NCI-H2196 treated with DMSO at 0.1 percent for 48 hours (cell line): ENCODE measurements at regions not wholly inside any gene's neighbourhood (a gene's known extent, or its start where the extent isn't known, plus 50 kb on each side); places are given as distances from the start of the nearest gene placed in this dataset.

Experiments used
- DNase-seq: peaks from one replicate; lab custom pipeline; 2025; ENCODE audit not compliant: unreplicated experiment; lab: John Stamatoyannopoulos, UW

DNA sequence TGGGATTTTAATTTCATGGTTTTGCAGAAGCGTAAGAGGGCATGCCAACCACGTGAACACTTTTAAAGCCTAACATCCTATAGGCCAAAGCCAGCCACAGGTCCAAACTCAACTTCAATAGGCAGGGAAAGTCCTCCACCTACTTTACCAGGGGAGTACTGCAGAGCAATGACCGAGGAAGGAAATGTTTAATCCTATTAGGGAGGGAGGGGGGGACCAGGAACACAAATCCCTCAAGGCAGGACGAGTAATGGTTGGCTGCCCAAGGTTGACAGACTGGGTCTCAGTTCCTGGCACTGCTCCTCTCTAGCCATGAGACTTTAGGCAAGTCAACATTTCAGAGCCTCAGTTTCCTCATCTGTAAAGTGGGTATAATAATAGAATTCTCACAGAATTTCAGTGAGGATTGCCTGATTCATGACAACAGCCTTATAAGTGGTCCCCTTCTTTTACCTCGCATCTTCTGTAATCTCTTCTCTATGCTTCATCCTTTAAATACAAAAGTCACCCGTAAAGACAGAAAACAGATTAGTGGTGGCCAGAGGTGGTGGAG lies 315.8 kb downstream of the HAPSTR1 start:
- no peak for DNase-seq

DNA sequence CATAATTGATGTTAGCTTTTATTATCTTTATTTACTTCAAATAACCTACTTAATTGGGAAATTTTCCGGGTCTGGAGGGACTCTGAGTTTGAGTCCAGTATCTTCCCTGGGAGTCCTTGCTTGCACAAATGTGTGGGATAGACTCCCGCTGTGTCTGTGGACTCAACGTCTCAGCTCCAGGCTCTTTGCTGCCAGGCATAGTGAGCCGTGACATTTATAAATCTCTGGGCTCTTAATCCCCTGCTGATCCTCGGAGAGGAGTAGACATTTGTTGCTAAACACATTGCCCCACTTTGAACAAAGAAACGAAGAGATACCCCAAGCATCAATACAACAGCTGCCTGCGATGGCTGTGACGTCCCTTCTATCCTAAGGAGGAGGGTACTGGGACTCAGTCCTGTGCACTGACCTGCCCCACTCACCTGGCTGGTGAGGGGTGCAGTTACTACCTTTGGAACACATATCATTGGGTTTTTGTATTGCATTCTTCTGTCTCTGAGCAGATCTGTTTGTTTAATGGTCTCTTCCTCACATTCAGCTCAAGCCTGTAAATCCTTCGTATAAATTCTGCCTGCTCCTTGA lies 316.9 kb downstream of the HAPSTR1 start:
- no peak for DNase-seq

DNA sequence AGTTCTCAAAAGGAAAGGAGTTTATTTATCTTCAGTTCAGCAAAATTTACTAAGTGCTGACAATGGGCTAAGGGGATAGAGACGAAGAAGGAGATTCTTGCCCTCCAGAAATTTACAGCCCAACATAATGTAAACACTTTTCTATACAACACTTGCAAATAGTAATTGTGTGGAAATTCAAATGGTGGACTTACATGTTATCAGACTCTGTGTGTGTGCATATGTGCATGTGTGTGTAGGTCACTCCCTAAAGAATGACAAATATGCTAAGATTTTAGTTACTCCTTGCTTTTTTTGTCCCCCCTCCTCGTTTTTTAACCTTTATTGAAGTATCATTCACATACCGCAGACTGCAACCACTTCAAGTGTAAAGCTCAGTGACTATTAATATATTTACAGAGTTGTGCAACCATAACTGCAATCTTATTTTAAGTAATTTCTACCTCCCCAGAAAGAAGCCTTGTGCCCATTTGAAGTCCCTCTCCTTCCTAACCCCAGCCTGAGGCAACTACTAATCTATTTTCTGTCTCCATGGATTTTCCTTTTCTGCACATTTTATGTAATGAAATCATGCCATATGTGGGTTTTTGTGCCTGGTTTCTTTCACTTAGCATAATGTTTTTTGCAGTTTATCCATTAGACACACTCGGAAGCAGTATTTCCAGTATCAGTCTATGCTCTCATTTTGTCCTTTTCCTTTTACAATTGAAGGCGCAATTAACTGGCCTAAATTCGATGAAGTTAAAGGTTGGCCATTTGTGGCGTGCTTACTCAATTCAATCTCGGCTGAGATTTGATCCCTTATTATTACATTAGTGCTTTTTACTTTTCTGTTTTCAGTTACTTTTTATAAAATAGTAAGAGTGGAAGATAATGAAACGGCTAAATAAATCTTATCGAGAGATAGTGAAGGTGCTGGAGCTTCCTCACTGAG lies 318.4 kb downstream of the HAPSTR1 start:
- no peak for DNase-seq

DNA sequence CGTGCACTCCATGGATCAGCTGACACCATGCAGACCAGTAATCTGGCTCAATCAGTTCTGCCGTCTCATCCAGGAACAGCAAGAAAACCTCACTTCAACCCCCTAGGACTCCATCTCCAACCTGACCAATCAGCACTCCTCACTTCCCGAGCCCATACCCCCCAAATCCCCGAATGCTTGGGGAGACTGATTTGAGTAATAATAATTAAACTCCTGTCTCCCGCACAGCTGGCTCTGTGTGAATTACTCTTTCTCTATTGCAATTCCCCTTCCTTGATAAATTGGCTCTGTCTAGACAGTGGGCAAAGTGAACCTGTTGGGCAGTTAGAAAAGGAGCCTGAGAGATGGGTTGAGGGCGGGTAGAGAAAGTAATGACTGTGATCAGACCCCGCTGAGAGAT lies 320.0 kb downstream of the HAPSTR1 start:
- no peak for DNase-seq

DNA sequence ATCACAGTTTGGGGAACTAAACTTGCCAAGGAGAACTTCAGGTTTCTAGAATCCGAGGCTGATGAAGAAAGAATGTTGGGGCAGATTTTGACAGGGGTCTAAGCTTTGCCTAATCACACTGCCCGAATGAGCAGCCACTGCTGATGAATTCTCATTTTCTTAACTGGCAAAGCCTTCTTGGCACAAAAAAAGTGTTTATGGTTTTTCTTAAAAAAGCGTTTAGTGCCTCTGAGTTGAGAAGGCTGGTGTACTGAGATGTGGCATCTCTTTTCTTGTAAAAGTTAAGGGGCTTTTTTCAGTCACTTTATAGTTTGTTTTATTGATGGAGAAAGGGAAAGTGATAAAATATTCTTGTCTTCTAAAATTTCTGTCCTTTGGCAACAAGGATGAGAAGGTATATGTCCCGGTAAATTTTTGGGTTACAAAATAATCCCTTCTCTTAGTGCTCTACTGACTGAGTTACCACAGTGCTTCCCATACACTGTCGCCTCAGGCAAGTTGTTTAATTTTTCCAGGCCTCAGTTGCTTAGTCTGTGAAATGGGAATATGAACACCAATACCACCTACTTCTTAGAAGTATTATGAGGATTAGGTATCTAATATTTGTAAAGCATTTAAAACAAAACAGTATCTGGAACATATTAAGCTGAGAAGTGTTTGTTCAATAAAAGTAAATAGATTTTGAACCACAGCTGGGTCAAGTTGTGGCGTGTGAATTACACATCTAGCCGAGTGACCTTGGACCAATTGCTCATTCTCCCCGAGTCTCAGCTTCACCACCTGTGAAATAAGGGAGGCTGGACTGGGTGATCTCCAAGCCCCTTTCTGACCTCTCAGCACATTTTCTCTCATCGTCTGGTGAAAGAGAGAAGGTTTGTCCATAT lies 320.8 kb downstream of the HAPSTR1 start:
- no peak for DNase-seq

DNA sequence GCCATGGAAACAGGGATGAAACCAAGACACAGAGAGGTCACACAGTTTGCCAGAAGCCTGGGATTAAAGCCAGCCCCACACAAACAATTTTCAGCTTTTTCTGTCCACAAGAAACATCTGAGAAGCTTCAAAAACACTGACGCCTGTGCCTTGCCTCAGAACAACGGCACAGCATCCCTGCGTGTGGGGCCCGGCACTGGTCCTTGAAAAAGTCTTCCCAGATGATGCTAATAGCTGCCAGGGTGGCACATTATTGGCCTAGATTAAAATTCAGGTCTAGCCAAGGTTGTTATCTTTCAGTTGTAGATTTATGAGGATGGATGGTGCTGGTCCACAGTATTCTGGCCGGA lies 321.4 kb downstream of the HAPSTR1 start:
- DNase-seq: no peak

DNA sequence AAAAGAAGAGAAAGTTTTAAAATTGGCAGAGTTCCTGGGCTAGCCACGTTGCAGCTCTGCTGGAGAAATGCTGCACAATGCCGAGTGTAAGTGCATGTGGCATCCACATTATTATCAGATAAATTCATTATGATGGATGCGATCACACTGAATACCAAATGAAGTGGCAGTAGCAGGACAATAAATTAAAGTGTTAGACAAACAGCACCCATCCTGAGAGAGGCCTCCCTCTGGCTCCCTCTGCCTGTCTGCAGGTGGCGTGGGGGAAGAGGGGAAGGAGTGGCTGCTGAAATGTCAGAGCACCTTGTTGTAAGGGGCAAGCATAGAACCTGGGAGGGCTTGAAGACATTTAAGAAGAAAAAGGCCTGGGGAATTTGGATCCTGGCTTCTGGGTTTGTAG lies 324.1 kb downstream of the HAPSTR1 start:
- DNase-seq: no peak

DNA sequence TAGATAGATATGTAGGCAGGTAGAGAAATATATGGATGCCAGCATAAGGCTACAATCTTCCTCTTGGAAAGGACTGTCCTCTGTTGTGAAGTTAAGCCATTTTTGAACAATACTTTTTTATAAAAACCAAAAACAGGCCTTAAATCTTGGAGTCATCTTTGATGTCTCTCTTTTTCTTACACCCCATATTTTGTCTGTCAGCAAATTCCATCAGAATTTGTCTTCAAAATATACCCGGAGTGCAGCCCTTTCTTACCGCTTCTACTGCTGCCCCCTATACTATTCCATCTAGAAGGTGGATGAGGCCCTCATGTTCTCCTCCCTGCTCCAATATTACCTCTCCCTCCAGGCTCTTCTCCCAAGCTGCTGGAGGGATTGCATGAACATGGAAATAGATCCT lies 326.5 kb downstream of the HAPSTR1 start:
- DNase-seq: no peak

DNA sequence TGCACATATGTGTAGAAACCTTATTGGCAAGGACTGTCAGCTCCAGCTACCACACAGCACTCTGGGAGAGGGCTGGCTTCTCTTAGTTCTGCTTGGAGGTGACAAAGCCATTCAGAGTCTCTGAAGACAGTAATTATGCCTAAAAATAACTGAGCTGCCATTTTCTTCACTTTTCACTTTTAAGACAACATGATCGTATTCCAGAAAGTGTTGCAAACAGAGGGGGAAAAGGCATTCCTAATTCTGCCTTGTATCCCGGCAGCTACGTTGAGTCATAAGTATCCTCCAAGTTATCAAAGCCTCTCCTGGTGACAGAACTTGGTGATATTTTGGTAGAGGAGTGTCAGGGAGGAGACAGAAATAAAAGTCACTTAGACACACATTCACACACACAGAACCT lies 327.7 kb downstream of the HAPSTR1 start:
- DNase-seq: no peak

DNA sequence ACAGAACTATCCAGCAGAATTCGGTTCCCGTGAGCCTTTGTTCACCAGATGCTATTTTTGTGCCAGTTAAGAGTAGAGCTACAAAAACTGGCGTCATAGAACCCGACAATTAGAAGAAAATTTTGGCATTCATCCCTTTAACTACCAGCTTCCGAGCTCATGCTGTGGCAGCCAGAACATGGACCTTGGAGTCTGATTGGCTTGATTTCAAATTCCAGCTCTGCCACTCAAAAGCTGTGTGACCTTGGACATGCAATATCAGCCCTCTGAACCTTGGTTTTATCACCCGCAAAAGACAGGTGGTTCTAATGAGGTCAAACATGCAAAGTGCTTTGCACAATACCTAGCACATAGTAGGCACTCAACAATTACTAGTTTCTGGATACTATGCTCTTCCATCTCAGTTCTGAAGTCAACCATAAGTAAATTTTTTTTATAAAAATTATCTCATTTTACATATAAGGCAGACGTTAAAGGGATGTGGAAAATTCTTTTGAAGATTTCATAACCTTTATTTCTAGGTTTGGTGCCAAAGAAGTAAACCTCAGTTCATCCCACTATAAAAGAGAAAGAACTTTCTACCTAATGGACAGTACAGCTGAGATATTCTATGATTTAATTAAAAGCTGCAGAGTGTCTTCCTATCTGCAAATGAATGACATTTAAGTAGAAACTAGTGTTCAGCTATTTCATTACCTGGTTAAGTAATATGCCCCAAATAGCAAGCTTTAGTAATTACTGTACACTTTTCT lies 331.5 kb downstream of the HAPSTR1 start:
- no peak for DNase-seq

DNA sequence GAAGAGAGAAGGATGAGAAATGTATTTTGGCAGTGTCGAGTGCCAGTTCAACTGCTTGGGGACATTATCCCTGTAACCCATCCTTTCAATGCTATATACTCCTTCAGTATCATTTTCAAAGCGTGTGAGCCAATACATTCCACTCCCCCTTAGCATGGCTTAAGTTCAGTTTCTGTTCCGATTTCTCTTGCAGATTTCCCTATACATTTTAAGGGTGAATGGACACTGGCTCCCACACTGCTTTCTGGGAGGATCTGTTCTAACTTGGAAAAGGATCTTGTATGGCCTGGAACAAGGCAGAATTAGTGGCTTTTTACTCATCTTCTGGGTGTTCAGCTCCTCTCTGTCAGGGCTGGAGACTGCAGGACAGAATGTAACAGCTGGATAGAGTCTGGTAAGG lies 333.8 kb downstream of the HAPSTR1 start:
- DNase-seq: no peak

DNA sequence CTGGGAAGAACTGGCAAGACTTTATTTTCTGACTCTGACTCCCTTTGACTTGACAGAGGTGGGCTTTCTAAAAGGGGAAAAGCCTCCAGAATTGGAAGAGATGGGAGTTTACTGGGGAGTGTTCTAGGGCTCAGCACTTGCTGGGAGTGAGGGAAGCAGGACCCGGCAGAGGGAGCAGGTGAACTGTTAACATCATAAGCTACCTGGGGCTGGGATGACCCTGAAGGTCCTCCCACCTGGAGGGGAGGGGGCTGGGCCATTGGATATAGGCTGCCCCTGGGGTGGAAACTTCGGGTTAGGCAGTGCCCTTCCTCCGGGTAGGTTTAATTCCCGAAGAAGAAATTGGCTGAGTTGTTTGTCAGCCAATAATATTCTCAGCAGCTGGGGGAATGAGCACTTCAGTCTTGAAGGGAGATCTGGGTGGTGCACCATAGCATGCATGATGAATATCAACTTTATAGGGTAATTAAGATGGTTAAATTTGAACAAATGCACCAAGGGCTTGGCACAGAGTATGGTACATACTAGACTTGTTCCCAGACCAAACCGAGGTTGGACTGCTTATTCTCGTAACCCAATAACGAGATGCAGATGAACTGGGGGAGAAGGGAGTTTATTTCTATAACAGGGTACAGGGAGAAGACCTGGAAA lies 337.0 kb downstream of the HAPSTR1 start:
- DNase-seq: no peak

DNA sequence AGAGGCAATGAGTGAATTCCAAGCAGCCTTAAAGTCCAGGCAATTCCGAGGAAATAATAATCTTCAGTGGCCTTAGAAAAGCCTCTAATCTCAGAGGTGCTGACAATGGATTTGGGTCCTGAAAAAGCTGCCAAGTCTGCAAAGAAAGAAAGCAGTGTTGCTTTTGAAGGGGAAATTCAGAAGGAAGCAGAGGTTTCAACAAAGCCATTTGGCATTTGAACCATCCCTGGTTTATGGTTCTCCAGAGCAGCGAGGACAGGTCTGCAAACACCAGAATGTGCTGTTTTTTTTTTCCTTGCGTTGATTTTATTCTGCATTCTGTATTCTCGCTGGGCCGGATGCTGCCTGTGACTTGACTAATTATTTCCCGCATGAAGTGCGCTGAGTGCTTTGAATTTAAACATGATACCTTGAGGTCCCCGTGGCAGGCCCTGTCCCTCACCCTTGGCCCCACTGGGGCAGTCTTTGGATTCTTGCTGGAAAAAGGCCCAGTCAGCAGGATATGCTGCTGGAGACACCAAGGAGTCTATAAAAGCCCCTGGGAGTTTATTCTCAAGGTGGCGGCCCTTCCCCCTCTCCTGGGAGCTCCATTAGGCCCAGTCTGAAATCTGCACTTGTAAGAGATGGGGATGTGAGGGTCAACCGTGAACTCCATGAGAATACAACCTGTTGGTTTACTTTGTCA lies 338.3 kb downstream of the HAPSTR1 start:
- no peak for DNase-seq

DNA sequence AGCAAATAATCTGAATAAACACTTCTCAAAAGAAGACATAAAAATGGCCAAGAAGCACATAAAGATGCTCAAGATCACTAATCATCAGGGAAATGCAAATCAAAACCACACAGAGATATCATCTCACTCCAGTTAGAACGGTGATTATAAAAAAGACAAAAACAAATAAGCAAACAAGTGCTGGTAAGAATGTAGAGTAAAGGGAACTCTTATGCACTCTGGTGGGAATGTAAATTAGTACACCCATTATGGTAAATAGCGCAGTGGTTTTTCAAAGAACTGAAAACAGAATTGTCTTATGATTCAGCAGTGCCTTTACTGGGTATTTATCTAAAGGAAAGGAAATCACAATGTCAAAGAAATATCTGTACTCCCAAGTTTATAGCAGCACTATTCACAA lies 343.2 kb downstream of the HAPSTR1 start:
- no peak for DNase-seq

DNA sequence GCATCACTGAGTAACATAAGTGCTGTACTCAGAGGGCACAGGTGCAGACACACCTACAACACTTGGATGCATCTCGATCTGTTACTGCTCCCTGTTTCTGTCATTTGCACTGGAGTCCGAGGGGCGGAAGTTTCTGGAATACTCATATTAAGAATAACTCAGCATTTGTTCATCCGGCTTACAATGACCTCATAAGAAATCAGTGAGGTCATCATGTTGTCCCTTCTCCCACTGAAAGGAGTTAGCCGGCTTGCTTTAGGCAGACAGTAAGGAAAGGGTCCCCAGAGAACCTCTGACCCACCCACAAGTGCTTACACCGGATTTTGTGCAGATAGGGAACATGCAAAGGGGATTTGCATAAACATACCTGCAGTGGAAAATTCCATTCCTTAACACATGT lies 344.7 kb downstream of the HAPSTR1 start:
- no peak for DNase-seq

DNA sequence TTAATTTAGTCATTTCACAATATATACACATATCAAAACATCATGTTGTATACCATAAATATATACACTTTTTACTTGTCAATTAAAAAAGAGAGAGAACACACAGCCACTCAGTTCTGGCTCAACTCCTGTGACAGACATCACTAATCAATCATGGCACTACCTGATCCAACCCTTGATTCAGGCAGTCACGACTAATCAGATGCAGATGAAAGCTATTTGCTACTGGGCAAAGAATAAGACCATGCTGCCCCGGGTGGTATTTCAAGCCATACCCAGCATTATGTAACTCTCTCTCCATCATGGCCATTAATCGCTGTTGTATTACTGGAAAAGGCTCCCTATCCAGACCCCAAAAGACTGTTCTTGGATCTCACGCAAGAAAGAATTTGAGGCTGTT lies 345.7 kb downstream of the HAPSTR1 start:
- no peak for DNase-seq

DNA sequence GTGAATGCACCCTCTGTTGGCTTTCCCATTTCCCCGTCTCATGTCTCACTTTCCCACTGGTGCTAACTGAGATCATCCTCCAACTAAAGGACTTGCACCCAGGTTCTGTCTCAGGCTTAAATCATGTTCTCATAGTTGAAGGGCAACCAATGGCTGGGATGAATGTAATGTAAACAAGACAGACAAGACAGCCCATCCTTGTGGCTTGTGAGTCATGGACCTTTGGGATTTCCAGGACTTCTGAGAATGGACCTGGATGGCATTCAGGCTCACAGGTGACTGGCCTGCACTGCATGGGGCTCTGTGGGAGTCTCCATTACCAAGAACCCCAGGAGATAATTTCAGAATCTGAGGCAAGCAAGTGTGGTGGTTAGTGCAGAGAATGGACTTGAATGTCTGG lies 347.5 kb downstream of the HAPSTR1 start:
- DNase-seq: no peak

DNA sequence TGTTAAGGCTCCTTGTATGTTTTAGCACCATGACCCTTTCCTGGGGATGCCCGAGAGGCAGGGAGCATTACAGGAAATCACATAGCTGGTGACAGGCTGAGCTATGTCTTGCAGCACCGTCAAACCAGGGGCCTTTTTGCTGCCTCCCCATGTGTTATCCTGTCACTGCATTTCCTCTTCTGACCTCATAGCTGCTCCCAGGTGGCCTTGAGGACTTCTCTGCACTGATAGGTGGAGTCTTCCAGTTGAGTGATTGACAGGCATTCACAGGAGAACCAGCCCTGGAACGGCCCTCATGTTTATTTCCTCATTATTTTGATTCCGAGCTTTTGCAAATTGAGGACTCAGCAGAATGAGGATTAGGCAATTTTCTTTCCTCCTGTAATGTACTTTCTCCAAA lies 349.6 kb downstream of the HAPSTR1 start:
- DNase-seq: no peak

DNA sequence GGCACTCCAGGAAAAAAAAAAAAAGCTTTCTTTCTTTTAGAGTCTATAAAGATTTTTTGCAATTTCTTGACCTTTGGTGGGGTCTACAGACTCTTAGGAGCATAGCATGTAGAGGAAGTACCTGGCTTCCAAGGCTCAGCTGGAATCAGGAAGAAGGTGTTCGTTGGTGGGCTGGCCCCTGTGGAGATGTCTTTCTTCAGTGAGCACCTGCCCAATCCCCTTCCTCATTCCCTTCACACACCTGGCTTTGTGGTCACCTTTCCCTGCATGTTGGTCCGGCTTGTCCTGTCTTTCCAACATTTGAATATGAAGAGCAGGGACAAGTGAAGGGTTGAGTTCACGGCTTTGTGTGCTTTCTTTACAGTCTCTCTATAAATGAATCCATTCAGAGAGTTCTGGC lies 352.4 kb downstream of the HAPSTR1 start:
- DNase-seq: no peak
